GM21737 (cell line): ENCODE measurements at regions not wholly inside any gene's neighbourhood (a gene's known extent, or its start where the extent isn't known, plus 50 kb on each side); places are given as distances from the start of the nearest gene placed in this dataset.

Experiments used
- ATAC-seq: cut with Tn5 transposase; IDR thresholded peaks from one replicate; pipeline ENCODE4 v1.9.1; 2021; ENCODE audit warnings: mild to moderate bottlenecking, moderate library complexity; ENCODE audit not compliant: unreplicated experiment

DNA sequence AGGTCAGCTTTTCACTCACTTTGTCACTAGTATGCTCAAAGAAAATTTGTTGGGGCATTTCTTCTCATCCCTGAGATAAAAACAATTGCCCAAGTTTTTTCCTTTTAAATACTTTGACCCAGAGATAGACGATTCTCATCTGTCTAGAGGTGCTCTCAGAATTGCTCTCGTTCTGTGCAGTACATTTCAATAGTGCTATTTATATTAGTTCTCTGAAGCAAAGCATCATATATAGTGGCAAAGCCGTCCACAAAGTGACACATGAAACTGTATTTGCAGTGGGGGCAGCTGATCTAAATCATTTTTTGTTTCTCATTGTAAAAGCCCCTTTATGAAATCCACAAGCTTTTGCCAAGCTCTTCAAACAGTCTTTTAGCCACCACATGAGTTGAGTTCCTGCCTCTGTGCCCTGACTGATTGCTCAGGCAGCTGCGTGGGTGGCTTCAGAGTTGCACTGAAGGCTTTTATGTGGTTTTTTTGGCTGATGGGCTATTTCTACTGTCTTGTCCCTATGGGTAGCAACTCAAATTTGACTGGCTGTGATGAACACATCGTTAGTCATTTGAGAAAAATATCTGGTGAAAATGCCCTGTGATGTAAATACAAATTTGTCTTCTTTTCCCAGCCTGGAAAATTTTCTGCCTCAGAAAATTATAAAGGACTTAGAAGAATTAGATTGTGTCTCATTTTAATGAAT is 119.1 kb upstream of the OTUD4 start:
- ATAC-seq = peak; percentile 84

DNA sequence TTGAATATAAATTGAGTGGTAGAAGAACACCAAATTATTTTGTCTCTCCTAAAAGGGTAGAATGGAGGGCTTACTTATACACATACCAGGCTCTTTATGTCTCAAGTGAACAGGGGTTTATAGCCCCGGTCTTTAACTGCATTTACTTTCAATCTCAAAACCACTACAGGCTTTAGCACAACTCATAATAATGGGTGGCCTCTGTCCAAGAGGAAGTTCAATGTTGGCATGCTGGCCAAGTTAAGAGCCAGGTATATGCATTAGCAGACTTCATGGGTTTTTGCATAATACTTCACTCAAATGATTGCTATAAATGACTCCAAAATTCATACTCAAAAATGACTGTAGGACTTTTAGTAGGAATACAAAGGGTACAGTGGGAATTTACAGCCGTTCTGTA is 118.5 kb upstream of the OTUD4 start:
- ATAC-seq = no peak

DNA sequence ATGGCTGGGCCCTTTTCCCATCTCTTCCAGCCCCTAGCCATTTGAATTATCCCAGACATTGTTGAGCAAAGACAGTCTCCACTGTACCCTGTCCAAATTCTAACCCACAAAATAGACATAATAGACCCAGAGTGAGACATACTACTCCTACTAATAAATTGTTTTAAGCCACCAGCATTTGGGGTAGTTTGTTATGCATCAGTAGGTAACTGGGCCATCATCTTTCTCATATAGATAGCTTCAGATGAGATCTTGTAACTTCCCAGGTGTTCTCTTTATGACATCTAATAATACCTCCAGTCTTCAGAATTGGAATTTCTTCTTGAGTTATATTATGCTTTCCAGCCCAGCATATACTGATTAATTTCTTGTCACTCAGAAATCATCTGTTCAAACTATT is 117.2 kb upstream of the OTUD4 start:
- no peak for ATAC-seq

DNA sequence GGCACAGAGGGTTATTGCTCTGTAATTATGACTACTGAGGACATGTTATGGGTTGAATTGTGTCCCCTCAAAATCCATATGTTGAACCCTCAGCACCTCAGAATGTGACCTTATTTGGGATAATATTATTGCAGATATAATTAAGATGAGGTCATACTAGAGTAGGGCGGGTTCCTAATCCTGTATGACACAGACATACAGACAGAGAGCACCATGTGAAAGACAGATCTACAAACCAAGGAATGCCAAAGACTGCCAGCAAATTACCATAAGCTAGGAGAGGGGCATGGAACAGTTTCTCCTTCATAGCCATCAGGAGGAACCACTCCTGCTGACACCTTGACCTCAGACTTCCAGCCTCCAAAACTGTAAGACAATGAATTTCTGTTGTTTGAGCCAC is 115.2 kb upstream of the OTUD4 start:
- no peak for ATAC-seq

DNA sequence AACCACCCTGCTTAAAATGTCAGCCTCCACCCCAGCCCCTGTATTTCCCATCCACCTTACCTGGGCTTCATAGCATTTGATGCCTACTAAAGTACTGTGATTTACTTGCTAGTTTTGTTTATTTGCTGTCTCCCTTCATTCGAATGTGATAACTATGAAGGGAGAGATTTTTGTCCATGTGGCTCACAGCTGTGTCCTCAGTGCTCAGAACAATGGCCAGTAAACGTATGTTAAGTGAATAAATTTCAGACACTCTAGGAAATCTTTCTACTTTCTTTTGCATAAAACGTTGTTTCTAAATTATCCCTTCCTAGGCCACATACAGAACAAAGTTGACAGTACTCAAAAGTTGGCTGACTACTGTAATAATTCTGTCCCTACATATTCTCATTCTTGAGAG is 114.7 kb upstream of the OTUD4 start:
- no peak for ATAC-seq

DNA sequence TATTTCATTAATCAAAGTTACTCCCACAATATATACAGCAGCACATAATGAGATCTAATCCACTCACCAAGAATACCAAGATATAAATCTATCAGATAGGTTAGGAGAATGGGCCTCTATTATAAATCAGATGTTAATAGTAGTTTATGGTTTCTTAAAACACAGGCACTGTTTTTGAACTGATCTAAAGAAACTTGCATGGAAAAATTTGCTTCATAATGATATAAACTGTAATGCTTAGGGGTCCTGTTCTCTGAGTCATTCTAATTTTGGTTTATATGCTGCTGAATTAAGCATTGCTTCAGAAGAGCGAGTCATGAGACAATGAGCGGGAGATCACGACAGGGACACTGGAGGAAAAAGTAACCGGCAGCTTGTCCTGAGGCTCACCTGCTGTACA is 113.3 kb upstream of the OTUD4 start:
- no peak for ATAC-seq

DNA sequence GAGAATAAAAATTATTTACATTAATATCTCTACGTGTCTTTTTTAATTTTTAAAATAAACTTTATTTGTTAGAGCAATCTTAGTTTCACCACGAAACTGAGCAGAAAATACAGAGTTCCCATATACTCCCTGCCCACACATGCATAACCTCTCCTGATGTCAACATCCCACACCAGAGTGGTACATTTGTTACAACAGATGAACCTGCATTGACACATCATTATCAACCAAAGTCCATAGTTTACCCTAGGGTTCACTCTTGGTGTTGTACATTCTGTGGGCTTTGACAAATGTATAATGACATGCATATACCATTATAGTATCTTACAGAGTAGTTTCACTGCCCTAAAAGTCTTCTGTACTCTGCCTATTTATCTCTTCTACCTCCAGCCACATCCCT is 110.6 kb upstream of the OTUD4 start:
- no peak for ATAC-seq

DNA sequence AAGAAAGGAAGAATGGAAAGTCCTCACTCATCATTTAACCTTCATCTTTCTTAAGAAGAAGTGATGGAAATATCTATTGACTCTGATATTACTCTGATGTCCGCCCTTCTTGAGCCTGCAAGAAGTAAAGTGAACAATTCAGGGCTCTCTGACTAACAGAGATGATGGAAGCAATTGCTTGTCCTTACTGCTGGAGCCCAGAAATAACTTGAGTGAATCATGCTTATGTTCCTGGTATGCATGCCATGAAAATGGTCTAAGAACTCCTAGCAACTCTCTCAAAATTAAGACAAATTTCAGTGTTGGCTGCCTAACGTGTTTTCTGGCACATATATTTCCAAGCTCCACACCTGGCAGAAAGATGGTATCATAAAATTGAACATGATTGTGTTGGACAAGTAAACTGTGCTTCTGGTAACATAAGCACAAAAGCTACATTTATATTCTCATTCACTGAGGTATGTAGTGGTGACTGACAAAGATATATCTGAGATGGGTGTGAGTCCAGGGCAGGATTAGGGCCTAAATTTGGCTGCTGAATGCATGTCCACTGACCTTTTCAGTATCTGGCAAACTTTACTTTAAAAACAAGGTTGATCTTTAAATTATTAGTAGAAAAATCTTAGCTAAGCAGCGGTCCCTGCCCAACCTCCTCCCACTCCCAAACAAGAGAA is 109.2 kb upstream of the OTUD4 start:
- no peak for ATAC-seq

DNA sequence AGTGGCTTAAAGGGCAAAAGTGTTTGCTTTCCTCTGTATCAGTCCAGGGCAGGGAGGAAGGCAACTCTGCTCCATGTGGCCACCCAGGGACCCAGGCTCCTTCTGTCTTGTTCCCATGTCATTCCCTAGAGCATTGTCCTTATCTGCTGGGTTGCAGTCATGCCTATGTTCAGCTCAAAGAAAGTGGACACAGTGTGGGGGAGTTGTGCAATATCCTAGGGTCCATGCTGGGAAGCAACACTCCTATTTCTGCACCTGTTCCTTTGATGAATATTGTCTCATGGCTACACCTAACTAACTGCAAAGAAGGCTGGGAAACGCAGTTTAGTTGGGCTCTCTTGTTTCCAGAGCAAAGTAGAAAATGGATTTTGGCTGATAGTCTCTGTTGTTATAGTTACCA is 107.0 kb upstream of the OTUD4 start:
- no peak for ATAC-seq

DNA sequence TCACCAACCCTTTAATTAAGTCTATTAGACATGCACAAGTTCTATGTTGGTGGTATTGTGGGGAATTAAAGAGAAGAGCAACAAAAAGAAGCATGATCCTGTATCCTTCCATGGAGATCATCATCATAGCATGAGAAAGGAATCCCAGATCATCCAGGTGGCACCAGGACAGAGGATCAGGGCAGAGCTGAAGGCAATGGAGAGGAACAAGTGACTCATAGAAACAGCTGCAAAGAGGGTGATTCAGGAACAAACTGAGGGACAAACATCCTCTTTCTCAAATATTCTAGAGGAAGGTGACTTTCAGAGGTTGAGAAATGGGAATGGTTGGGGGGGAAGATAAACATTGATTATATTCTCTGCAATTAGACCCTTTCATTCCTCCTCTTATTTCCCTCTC is 105.5 kb upstream of the OTUD4 start:
- ATAC-seq = no peak

DNA sequence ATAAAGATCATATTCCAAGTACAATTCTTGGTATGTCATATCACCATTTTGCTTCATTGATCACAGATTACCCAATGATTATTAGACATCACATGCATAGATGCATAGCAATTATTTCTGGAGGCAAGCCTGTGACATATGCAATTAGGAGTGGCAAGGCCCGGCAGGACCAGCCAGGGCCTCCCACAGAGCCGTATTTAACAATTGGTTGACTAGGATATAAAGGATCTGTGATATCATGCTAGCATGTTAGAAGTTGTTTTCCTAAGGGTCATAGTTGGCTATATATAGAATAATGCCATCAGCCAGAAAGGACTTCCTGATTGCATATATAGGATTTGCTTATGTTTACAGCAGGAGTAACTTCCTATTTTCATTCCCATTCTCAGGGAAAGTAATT is 103.5 kb upstream of the OTUD4 start:
- no peak for ATAC-seq

DNA sequence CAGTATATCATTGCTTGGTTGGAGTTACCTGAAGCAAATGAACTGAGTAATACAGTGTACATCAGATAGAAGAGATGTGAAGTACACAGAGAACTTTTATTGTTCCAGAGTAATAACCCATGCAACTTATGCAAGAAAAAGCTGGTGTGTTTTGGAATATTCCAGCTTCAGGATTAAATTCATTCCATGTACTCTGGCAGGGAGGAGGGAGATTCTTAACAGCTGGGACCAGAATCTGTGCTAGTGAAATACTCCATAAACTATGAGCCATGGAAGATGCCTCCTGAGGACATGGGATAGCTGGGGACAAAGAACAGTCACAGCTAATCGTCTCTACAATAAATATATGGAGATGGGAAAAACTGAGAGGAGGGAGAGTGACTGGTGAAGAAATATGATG is 101.6 kb upstream of the OTUD4 start:
- no peak for ATAC-seq

DNA sequence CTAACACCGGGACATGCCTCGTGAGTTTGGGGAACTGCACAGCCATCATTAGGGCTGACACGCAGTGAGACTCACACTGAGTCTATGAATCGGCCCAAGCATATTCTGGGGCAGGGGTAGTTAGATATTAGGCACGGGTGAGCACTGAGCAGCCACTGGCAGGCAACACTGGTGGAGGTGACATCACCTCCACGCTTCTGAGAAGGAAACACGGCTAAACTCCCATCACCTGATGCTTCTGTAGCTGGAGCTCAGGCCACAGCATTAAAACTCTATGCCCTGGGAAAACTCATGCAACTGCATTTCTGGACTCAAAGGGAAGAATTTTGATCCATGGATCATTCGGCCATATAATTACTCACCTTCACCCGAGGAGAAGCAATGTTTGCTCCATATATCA is 100.8 kb upstream of the OTUD4 start:
- no peak for ATAC-seq

DNA sequence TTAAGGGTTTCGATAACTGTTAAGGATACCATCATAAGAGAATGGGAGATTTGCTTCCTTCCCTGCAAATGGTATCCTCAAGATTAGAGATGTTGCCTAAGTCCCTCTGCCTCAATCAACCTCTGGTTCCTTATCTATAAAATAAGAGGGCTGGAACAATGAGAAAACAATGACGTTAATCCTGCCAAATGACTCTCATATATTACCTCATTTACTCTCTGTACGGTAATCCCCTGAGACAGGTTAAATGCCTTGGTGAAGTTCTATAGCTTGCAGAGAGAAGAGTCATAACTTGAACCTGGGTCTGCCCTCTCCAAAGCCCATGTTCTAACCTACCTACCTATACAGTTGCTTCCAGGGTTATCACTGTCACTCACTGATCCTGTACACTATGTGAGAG is 100.2 kb upstream of the OTUD4 start:
- no peak for ATAC-seq

DNA sequence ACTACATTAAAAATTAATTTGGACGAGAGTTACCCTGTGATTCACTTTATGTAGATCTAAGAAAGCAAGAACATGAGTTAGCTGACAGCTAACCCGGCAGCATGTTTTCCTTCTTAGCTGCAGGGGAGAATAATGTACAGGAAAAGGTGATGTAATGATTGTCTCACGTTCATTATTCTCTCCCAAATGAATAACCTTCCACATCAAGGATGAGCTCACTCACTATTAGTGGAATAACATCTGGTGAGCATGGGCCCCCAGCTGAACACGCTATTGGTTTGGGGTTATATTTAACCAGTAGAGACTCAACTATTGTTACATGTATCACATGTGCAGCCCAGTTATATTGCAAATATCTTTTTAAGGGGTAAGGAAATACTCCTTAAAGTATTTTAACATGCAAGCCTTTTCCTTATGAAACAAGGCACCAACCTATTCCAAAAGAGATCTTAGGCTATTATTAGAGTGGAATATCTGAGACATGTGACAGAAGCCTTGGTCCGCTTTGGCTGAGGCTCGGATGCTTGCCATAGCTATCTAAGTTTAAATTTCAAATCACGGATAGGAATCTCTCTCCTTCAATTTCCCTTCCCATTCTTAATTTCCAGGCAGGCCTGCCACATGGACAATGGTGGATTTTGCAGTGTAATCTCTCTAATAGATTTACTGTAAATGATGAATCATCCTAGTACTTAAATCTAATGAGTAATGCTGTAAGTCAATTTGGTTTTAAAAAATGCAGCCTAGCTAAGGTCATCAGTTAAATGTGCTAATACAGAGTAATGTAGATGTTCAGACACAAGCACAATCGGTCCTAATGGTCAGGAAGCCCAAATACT is 99.0 kb upstream of the OTUD4 start:
- no peak for ATAC-seq

DNA sequence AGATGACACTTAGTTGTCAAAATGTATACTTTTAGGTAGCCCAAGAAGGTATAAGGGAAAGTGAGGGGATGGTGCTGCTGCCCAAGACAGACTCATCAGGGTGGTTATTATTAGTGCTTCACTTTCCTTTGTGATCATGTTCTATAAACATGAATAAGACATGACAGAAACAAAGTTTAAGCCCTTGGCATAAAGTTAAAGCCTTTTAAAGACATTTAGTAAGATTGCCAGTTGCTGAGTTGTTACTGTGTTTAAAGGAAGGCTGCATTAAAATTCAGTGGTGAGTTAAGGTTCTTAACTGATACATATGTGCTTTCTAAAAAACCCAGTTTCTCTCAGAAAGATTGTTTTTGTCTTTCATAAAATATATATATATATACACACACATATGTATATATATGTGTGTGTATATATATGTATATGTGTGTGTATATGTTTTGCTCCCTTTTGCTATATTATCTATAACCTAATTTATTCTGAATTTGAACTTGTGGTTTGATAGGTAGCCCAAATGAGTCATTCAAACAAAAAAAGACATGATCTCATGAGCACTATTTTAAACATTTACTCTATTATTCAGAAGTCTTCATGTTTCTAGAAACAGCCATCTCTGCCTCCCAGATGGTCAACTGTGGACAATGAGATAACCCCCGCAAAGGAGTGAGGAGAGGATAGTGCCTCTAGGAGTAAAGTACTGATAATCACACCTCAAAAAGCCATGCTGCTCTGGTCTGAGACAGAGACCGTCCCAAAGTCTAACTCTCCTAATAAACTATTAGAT is 98.1 kb upstream of the OTUD4 start:
- ATAC-seq = no peak

DNA sequence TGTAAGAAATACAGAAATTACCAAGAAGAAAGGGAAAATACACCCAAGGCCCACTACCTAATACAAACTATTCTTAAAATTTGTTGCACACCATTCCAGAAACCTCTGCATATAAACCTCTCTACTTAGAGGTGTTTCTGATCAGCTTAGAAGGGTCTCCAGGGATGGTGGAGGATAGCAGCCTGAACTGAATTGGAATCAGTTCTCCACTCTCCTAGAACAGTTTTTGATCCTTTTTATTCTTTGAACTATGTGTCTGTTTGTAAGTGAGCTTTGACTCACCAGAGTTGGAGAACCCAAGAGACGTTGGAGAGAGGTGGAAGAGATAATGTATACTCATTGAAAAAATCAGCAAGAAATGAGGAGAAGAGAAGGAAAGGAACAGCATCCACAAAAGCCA is 96.6 kb upstream of the OTUD4 start:
- no peak for ATAC-seq

DNA sequence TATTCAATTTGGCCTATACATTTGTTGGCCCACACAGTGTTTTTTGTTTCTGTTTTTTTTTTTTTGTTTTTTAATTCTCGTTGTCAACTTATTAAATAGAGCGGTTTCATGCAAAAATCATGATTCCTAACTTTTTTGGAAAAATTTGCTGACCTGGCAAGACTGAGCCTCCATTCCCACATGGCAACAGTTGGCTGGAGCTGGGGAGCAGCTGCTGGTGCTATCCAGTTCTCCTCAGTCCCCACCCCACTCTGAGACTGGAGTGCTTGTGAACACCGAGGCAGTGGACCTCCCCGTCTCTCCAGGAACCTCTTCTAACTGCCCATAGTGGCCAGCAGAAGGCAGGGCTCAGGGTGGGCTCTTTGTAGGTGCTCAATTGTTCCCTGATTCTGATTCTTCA is 95.7 kb upstream of the OTUD4 start:
- ATAC-seq = no peak

DNA sequence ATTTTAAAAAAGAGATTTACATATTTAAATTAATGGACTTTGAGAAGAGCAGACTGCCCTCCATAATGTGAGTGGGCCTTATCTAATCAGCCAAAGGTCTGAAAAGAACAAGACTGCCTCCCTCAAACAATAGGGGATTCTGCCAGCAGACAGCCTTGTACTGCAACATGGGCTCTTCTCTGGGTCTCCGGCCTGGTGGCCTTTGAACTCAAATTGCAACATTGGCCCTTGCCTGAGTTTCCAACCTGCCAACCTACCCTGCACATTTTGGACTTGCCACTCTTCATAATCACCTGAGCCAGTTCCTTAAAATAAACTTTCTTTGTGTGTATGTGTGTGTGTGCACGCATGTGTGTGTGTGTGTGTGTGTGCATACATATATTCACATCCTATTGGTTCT is 90.8 kb upstream of the OTUD4 start:
- no peak for ATAC-seq

DNA sequence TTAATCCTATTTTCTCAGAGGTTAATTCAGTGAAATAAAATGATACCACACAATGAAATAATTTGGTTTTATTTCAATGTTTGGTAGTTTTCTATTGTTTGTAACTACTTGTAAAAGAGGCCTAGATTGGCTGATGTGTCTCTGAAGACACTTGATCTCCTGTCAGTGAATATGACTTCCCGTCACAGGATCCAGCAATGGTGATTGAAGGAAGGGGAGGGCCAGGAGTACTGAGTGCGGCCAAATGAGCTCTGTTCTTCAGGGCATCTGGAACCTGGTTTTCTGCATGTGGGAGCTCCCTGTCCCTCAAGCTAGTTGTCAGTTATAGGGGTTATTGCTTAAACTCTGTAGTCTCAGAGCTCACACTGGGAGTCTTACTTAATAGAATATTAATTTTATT is 86.5 kb upstream of the OTUD4 start:
- ATAC-seq = no peak

DNA sequence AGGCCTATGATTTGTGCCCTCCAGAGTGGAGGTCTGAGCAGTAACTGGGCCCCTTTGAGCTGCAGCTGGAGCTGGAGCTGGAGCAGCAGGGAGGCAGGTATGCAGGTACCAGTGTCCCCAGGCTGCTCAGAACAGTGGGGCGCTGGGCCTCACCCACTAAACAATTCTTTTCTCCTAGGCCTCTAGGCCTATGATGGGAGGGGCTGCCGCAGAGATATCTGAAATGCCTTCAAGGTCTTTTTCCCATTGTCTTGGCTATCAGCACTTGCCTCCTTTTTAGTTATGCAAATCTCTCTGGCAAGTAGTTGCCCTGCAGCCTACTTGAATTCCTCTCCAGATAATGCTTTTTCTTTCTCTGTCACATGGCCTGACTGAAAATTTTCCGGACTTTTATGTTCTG is 79.7 kb upstream of the OTUD4 start:
- no peak for ATAC-seq
